ENCODE measurements at regions not wholly inside any gene's neighbourhood (a gene's known extent, or its start where the extent isn't known, plus 50 kb on each side); places are given as distances from the start of the nearest gene placed in this dataset.
A peak's percentile ranks its signal among the peaks of the same experiment; 100 is the strongest.

DNA sequence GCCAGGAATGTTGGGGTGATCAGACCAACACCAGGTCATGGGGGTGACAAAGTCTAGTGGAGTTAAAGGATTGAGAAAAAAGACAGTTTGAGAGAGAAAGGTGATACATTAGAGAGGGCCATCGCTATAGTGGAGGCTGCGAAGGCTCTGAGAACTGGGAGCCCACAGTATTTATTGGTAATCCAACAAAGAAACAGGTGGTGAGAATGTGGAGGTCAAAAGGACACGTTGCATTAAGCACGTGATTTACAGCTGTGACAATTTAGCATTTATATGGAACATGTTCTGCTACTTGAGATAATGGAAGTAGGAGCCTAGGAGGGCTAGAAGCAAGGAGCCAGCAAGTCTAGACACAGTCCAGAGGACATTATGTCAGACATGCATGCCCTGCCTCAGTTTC lies 2086.5 kb upstream of the C9orf72 start:
- no peak for DNase-seq (ENCODE audit: low read depth in 2 of 2)

- peak; percentile 23 to 24 for DNase-seq (ENCODE audit: low read depth in 2 of 2)
Measured at GRCh38 chr9:29668732-29669131, 2095.5 kb upstream of the C9orf72 start.

- DNase-seq (ENCODE audit: low read depth in 2 of 2), result no peak
Measured at GRCh38 chr9:29669613-29670012, 2096.3 kb upstream of the C9orf72 start.

- DNase-seq (ENCODE audit: low read depth in 2 of 2), result no peak
Measured at GRCh38 chr9:29685531-29685930, 2112.2 kb upstream of the C9orf72 start.

DNA sequence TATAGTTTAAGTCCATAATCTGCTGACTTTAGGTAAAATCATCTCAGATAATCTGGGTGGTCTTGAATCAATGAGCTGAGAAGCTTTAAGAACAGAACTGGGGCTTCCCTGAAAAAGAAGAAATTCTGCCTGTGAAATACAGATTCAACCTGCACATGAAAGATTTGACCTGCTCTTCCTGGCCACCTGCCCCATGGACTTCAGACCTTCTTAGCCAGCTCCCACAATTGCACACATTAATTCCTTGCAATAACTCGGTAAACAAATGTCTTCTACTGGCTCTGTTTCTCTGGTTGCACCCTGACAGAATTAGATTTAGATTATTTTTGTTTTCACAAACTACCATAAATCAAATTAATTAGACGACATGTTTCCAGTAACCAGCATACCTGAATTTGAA lies 2117.9 kb upstream of the C9orf72 start:
- DNase-seq (ENCODE audit: low read depth in 2 of 2), result no peak

GRCh38 chr9:29691758-29692407 lies 2118.6 kb upstream of the C9orf72 start:
- peak in 1 of 2 experiments; percentile 4 for DNase-seq (ENCODE audit: low read depth in 2 of 2)

GRCh38 chr9:29697011-29697410 lies 2123.7 kb upstream of the C9orf72 start:
- peak; percentile 15 to 27 for DNase-seq (ENCODE audit: low read depth in 2 of 2)

DNA sequence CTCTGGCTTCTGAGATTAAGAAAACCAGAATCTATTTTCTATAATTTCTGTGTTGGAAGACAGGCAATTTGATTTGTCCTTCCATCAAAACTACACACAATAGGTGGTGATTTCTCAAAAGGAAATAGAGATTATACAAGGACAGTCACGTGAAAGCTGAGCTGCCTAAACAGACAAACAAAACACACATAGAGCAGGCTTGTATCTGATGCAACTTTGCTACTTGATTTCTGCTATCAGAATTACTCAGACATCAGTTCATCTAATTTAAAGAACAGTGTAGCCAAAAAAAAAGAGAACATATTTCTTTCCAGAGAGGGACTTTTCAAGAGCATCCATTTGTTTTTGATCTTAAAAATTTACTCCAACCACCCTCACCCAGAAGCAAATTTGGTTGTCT lies 2128.3 kb upstream of the C9orf72 start:
- DNase-seq (ENCODE audit: low read depth in 2 of 2), result peak; percentile 21 to 22

- DNase-seq (ENCODE audit: low read depth in 2 of 2), result no peak
Measured at GRCh38 chr9:29701971-29702370, 2128.7 kb upstream of the C9orf72 start.

GRCh38 chr9:29714860-29715259 lies 2141.6 kb upstream of the C9orf72 start:
- no peak for DNase-seq (ENCODE audit: low read depth in 2 of 2)

GRCh38 chr9:29717631-29718030 lies 2144.3 kb upstream of the C9orf72 start:
- DNase-seq (ENCODE audit: low read depth in 2 of 2), result no peak

DNA sequence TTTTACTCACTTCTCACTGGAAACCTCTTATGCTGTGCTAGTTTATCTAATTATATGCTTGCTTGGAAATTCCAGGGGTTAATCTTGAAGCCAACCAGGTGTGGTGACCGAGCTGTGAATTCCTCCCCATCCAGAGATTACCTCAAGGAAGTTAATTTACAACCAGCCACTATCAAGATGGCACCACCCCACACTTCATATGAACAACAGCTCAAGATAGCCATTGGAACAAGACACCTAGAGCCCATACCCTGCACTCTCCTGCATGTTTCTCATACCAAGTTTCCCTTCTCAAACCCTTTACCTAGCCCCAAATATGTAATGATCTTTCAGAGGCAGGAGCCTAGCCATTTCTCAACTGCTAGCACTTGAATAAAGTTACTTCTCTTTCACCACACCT lies 2156.9 kb upstream of the C9orf72 start:
- DNase-seq (ENCODE audit: low read depth in 2 of 2), result no peak

GRCh38 chr9:29740518-29740917 lies 2167.2 kb upstream of the C9orf72 start:
- DNase-seq (ENCODE audit: low read depth in 2 of 2), result no peak

- no peak for DNase-seq (ENCODE audit: low read depth in 2 of 2)
Measured at GRCh38 chr9:29741169-29741568, 2167.9 kb upstream of the C9orf72 start.

GRCh38 chr9:29750062-29750461 lies 2176.8 kb upstream of the C9orf72 start:
- peak; percentile 61 to 66 for DNase-seq (ENCODE audit: low read depth in 2 of 2)

- DNase-seq (ENCODE audit: low read depth in 2 of 2), result peak; percentile 38 to 42
Measured at GRCh38 chr9:29751226-29751625, 2177.9 kb upstream of the C9orf72 start.

- DNase-seq (ENCODE audit: low read depth in 2 of 2), result no peak
Measured at GRCh38 chr9:29753638-29754037, 2180.4 kb upstream of the C9orf72 start.

DNA sequence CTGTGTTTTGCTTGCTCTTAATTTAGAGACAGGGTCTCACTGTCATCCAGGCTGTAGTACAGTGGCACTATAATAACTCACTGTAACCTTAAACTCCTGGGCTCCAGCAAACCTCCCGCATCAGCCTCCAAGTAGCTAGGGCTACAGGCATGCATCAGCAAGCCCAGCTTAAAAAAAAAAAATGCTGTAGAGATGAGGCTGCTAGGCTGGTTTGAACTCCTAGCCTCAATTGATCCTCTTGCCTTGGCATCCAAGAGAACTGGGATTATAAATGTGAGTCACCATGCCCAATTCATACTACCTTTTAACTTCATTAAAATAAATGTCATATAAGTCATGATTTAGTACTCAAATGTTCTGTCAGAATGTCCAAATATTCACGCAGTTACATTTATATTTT lies 2195.7 kb upstream of the C9orf72 start:
- DNase-seq (ENCODE audit: low read depth in 2 of 2), result no peak

DNA sequence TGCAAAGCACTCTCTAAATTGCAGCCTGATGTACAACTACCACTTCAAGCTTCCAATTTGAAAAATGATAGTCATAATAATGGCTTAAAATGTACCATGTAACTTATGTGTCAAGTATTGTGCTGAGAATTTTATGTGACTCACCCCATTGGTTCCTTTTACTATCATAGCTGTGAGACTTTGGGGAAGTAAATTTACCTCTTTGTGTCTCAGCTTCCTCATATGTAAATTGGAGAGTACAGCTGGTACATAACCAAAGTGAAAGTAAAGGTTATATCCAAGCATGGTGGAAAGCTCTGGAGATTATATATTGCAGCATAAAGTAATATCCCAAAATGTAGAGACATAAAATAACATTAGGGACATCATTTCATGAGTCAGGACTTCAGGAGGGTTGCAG lies 2200.4 kb upstream of the C9orf72 start:
- no peak for DNase-seq (ENCODE audit: low read depth in 2 of 2)

DNA sequence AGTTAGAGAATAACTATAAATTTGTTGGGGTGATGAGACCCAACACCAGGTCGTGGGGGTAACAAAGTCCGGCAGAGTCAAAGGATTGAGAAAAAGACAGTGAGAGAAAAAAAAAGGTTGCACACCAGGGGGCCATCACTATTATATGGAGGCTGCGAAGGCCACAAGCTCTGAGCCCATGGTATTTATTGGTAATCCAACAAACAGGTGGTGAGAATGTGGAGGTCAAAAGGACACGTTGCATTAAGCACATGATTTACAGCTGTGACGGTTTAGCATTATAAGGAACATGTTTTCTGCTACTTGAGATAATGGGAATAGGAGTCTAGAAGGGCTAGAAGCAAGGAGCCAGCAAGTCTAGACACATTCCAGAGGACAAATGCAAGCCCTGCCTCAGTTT lies 2202.2 kb upstream of the C9orf72 start:
- DNase-seq (ENCODE audit: low read depth in 2 of 2), result no peak

DNA sequence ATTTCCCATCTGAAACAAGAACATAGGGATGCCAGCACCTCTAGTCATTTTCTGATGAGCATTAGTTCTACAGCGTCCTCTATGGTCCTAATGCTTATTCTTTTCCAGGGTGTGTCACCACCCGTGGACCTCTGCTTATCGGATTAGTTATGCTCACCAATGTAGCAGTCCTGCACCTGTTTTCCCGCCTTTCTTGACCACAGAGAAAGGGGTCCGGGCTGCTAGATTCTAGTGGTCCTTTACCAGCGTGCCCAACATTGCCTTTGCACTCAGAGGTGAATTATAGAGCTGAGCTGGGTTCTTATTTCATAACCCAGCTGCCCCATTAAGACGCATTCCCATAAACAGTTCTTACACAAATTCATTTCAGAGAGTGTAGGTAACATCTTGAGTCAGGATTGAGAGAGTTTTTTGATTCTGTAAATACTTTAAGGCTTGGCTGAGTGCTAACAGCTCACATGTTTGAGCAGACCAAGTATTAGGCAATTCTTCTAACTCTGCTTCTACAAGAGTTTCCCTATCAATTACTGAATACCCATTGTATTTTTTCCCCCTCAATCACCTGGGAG lies 2205.1 kb upstream of the C9orf72 start:
- DNase-seq (ENCODE audit: low read depth in 2 of 2), result no peak

- DNase-seq (ENCODE audit: low read depth in 2 of 2), result no peak
Measured at GRCh38 chr9:29793970-29794369, 2220.7 kb upstream of the C9orf72 start.

GRCh38 chr9:29796291-29796952 lies 2223.1 kb upstream of the C9orf72 start:
- no peak for DNase-seq (ENCODE audit: low read depth in 2 of 2)
